Osteoblast (primary cell): ENCODE measurements at regions not wholly inside any gene's neighbourhood (a gene's known extent, or its start where the extent isn't known, plus 50 kb on each side); places are given as distances from the start of the nearest gene placed in this dataset.
A peak's percentile ranks its signal among the peaks of the same experiment; 100 is the strongest.
"Not testable (repeated sequence)": the region's sequence is repeated elsewhere in the genome, so short reads cannot be mapped to it uniquely, and the experiment has no call there.

Experiments
- DNase-seq: peaks from one replicate; pipeline ENCODE4 v3.0.0; 2011; ENCODE audit warnings: low spot score, mixed read lengths; ENCODE audit not compliant: insufficient read length; ENCODE audit errors: missing footprints
- H2AFZ ChIP-seq: 2 replicates; pipeline ENCODE4 v1.6.0; 2011; ENCODE audit warnings: mild to moderate bottlenecking, low read length
- H3K27ac ChIP-seq: 2 replicates; pipeline ENCODE4 v1.5.1; 2011; ENCODE audit warnings: mild to moderate bottlenecking, low read depth, low read length, moderate library complexity
- H3K27me3 ChIP-seq: 2 replicates; pipeline ENCODE4 v1.6.0; 2012; ENCODE audit warnings: mild to moderate bottlenecking, control low read depth, inconsistent platforms, low read length, moderate library complexity; ENCODE audit not compliant: insufficient read depth
- H3K36me3 ChIP-seq: 2 replicates; pipeline ENCODE4 v1.5.1; 2011; ENCODE audit warnings: mild to moderate bottlenecking, low read length, control low read depth, moderate library complexity; ENCODE audit not compliant: insufficient read depth
- H3K4me1 ChIP-seq: 2 replicates; pipeline ENCODE4 v1.5.1; 2011; ENCODE audit warnings: mild to moderate bottlenecking, low read length, control low read depth, moderate library complexity; ENCODE audit not compliant: insufficient read depth
- H3K4me2 ChIP-seq: 2 replicates; pipeline ENCODE4 v1.6.0; 2011; ENCODE audit warnings: mild to moderate bottlenecking, low read length; ENCODE audit not compliant: insufficient read depth
- H3K4me3 ChIP-seq: fragments of 200-600 bp; sonication (generic); 3 replicates; pipeline ENCODE4 v1.5.1; 2012; ENCODE audit warnings: mild to moderate bottlenecking, low read length, inconsistent platforms; ENCODE audit not compliant: insufficient read depth
- H3K79me2 ChIP-seq: 2 replicates; pipeline ENCODE4 v1.6.0; 2012; ENCODE audit warnings: mild to moderate bottlenecking, low read length, control low read depth, inconsistent platforms; ENCODE audit not compliant: insufficient read depth
- H3K9me3 ChIP-seq: 2 replicates; pipeline ENCODE4 v1.5.1; 2011; ENCODE audit warnings: low read depth, low read length, control low read depth
- H4K20me1 ChIP-seq: 2 replicates; pipeline ENCODE4 v1.6.0; 2012; ENCODE audit warnings: mild to moderate bottlenecking, low read length, control low read depth; ENCODE audit not compliant: insufficient read depth
- TF ChIP-seq, protein P1 (sequence below): IDR thresholded peaks from 2 replicates; pipeline ENCODE4 v1.5.1; 2011; ENCODE audit warnings: mild to moderate bottlenecking, low read depth, low read length, moderate library complexity; ENCODE audit errors: extremely low read depth

DNA sequence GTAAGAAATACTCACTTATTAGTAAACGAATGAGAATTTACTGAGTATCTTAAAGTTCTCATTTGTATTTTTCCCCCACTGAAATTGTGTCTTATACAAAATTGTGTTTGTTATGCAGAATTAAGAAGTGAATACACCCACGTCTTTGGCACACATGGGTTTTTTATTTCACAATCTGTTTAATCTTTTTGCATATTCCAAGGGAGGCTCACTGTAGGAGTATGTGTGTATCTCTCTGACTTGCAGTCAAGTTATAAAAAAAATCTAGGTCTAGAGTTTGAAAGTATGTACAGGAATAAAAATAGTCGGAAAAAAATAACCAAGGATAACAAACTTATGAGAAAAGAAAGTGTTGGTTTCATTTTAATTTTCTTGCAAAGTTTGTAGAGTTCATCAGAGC, 255.2 kb downstream of the PDCD6IP start:
- Histone ChIP-seq H3K9me3 (no peaks in the 10 kb centered on the region), H3K4me2 (no peak overlapping the region), H3K27ac (no peak overlapping the region), H3K4me1 (no peaks in the 10 kb centered on the region), H3K27me3 (no peaks in the 10 kb centered on the region), H3K79me2 (no peaks in the 10 kb centered on the region), H3K4me3 (no peak overlapping the region), H3K36me3 (no peaks in the 10 kb centered on the region), H2AFZ (no peak overlapping the region), H4K20me1 (no peaks in the 10 kb centered on the region)
- TF ChIP-seq, protein P1, sequence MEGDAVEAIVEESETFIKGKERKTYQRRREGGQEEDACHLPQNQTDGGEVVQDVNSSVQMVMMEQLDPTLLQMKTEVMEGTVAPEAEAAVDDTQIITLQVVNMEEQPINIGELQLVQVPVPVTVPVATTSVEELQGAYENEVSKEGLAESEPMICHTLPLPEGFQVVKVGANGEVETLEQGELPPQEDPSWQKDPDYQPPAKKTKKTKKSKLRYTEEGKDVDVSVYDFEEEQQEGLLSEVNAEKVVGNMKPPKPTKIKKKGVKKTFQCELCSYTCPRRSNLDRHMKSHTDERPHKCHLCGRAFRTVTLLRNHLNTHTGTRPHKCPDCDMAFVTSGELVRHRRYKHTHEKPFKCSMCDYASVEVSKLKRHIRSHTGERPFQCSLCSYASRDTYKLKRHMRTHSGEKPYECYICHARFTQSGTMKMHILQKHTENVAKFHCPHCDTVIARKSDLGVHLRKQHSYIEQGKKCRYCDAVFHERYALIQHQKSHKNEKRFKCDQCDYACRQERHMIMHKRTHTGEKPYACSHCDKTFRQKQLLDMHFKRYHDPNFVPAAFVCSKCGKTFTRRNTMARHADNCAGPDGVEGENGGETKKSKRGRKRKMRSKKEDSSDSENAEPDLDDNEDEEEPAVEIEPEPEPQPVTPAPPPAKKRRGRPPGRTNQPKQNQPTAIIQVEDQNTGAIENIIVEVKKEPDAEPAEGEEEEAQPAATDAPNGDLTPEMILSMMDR = no peak
- DNase-seq = no peak

DNA sequence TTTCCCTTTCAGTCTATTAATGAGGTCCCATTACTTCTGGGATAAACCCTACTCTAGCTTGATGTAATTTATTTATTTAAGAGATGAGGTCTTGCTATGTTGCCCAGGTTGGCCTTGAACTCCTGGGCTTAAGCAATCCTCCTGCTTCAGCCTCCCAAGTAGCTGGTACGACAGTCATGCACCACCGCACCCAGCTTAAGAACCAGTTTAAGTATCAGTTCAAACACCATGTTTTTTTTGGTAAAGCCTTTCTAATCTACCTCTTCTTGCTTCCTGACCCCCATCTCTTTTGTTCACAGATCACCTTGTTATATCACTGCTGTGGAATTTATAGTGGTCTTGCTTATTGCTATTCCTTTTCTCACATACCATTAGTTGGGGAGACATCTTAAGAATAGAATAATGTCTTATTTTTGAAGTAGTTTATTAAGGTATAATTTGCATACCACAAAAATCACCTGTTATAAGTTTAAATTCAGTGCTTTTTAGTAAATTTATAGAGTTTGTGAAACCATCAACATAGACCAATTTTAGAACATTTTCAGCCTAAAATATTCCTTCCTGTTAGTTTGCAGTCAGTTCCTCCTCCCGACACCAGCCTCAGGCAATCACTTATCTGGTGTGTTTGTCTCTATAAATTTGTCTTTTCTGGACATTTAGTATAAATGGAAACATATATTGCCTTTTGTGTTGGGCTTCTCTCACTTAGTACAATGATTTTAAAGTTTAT, 257.9 kb downstream of the PDCD6IP start:
- DNase-seq = no peak
- H3K27me3 ChIP-seq = no peaks in the 10 kb centered on the region
- no peak overlapping the region for H3K4me3 ChIP-seq
- no peak overlapping the region for H3K27ac ChIP-seq
- no peaks in the 10 kb centered on the region for H3K4me1 ChIP-seq
- TF ChIP-seq, protein P1 = no peak
- H3K9me3 ChIP-seq = no peaks in the 10 kb centered on the region
- no peaks in the 10 kb centered on the region for H4K20me1 ChIP-seq
- H3K79me2 ChIP-seq = no peaks in the 10 kb centered on the region
- H2AFZ ChIP-seq = no peak overlapping the region
- H3K36me3 ChIP-seq = no peaks in the 10 kb centered on the region
- H3K4me2 ChIP-seq = no peak overlapping the region

DNA sequence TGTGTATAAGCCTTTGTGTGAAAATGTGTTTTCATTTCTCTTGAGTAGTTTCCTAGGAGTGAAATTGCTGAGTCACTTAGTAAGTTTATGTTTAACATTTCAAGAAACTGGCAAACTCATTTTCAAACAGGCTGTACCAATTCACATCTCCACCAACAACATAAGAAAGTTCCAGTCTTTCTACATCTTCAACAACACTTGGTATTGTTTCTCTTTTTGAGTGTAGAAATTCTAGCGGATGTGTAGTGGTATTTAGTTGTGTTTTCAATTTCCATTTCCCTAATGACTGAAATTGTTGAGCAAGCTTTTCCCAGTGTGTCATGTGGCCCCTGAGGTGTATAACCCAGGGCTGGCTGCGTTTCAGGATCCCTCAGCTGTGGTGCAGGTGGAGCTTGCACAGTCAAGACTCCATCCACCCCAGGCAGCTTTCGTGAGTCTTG, 258.5 kb downstream of the PDCD6IP start:
- no peaks in the 10 kb centered on the region for H3K27me3 ChIP-seq
- H3K4me2 ChIP-seq = no peak overlapping the region
- H3K27ac ChIP-seq = no peak overlapping the region
- no peaks in the 10 kb centered on the region for H4K20me1 ChIP-seq
- no peak overlapping the region for H3K4me3 ChIP-seq
- TF ChIP-seq, protein P1 = no peak
- H3K36me3 ChIP-seq = no peaks in the 10 kb centered on the region
- no peak for DNase-seq
- peak overlapping the region; percentile 65 for H2AFZ ChIP-seq
- H3K79me2 ChIP-seq = no peaks in the 10 kb centered on the region
- no peaks in the 10 kb centered on the region for H3K9me3 ChIP-seq
- no peaks in the 10 kb centered on the region for H3K4me1 ChIP-seq

DNA sequence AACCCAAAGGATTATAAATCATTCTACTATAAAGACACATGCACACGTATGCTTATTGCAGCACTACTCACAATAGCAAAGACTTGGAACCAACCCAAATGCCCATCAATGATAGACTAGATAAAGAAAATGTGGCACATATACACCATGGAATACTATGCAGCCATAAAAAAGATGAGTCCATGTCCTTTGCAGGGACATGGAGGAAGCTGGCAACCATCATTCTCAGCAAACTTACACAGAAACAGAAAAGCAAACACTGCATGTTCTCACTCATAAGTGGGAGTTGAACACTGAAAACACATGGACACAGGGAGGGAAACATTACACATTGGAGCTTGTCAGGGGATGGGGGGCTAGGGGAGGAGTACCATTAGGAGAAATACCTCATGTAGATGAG, 262.6 kb downstream of the PDCD6IP start:
- H3K4me1 ChIP-seq, H2AFZ ChIP-seq, H3K9me3 ChIP-seq, H3K27me3 ChIP-seq, H3K27ac ChIP-seq, H3K4me2 ChIP-seq, DNase-seq, H3K79me2 ChIP-seq, H3K4me3 ChIP-seq, H3K36me3 ChIP-seq, H4K20me1 ChIP-seq: not testable (repeated sequence)
